HG03064 (cell line): ENCODE measurements at regions not wholly inside any gene's neighbourhood (a gene's known extent, or its start where the extent isn't known, plus 50 kb on each side); places are given as distances from the start of the nearest gene placed in this dataset.

ENCODE experiments used
- ATAC-seq: cut with Tn5 transposase; IDR thresholded peaks from one replicate; pipeline ENCODE4 v1.9.1; 2021; ENCODE audit warnings: low read depth; ENCODE audit not compliant: unreplicated experiment

GRCh38 chr9:113695901-113696300 lies 180.2 kb upstream of the ZNF618 start:
- ATAC-seq, result no peak

GRCh38 chr9:113701774-113702755 lies 174.0 kb upstream of the ZNF618 start:
- ATAC-seq, result no peak

- no peak for ATAC-seq
These were observed 170.7 kb upstream of the ZNF618 start for GRCh38 chr9:113705306-113705927.

GRCh38 chr9:113705928-113706519 lies 170.1 kb upstream of the ZNF618 start:
- no peak for ATAC-seq

- ATAC-seq, result no peak
These were observed 168.0 kb upstream of the ZNF618 start for GRCh38 chr9:113707953-113708695.

GRCh38 chr9:113708821-113709713 lies 167.0 kb upstream of the ZNF618 start:
- ATAC-seq, result no peak

- ATAC-seq, result no peak
These were observed 166.4 kb upstream of the ZNF618 start for GRCh38 chr9:113709721-113710120.

GRCh38 chr9:113711251-113711650 lies 164.9 kb upstream of the ZNF618 start:
- no peak for ATAC-seq

GRCh38 chr9:113712053-113712452 lies 164.1 kb upstream of the ZNF618 start:
- no peak for ATAC-seq

- ATAC-seq, result no peak
These were observed 161.0 kb upstream of the ZNF618 start for GRCh38 chr9:113715086-113715485.

- no peak for ATAC-seq
These were observed 156.2 kb upstream of the ZNF618 start for GRCh38 chr9:113719919-113720318.

- no peak for ATAC-seq
These were observed 155.6 kb upstream of the ZNF618 start for GRCh38 chr9:113720495-113720894.

- ATAC-seq, result no peak
These were observed 154.3 kb upstream of the ZNF618 start for GRCh38 chr9:113721856-113722255.

GRCh38 chr9:113724202-113724601 lies 151.9 kb upstream of the ZNF618 start:
- ATAC-seq, result no peak

- ATAC-seq, result no peak
These were observed 147.1 kb upstream of the ZNF618 start for GRCh38 chr9:113728989-113729388.

GRCh38 chr9:113734826-113735225 lies 141.3 kb upstream of the ZNF618 start:
- ATAC-seq, result no peak

GRCh38 chr9:113737517-113738271 lies 138.4 kb upstream of the ZNF618 start:
- no peak for ATAC-seq

- ATAC-seq, result no peak
These were observed 137.6 kb upstream of the ZNF618 start for GRCh38 chr9:113738496-113738892.
